Kidney (tissue), 13 donors: ENCODE measurements at regions not wholly inside any gene's neighbourhood (a gene's known extent, or its start where the extent isn't known, plus 50 kb on each side); places are given as distances from the start of the nearest gene placed in this dataset.

ENCODE experiments used
- DNase-seq, 5 donors: peaks; one replicate each; pipeline ENCODE4 v3.0.0-alpha.2; 2013 to 2020
- FAIRE-seq: peaks from 2 replicates; lab custom pipeline; 2012; peaks lifted over from hg19 to GRCh38; lab: Jason Lieb, UNC
- H3K27ac ChIP-seq, 2 donors: one replicate each; pipeline ENCODE4 v1.7.0; 2013; ENCODE audit warnings: low read depth in 2 of 2, low read length in 2 of 2, inconsistent platforms in 1 of 2
- H3K27me3 ChIP-seq: one replicate; pipeline ENCODE4 v1.7.1; 2013; ENCODE audit warnings: low read length, inconsistent platforms; ENCODE audit not compliant: control insufficient read depth, insufficient read depth
- H3K36me3 ChIP-seq, 3 donors: one replicate each; pipeline versions ENCODE4 v1.7.0 to v1.7.1; 2013; ENCODE audit warnings: low read length in 3 of 3, control low read depth in 1 of 3, inconsistent platforms in 1 of 3; ENCODE audit not compliant: insufficient read depth in 3 of 3, control insufficient read depth in 2 of 3
- H3K4me1 ChIP-seq, 3 donors: one replicate each; pipeline versions ENCODE4 v1.7.0 to v1.7.1; 2013; ENCODE audit warnings: low read length in 3 of 3, inconsistent platforms in 1 of 3, low read depth in 1 of 3; ENCODE audit not compliant: control insufficient read depth in 2 of 3, insufficient read depth in 2 of 3
- H3K4me3 ChIP-seq, 3 donors: one replicate each; pipeline versions ENCODE4 v1.7.0 to v1.8.1; 2013; ENCODE audit warnings: low read length in 3 of 3, control low read depth in 1 of 3, inconsistent platforms in 1 of 3
- H3K9ac ChIP-seq, 3 donors: one replicate each; pipeline versions ENCODE4 v1.7.0 to v1.7.1; 2013; ENCODE audit warnings: low read length in 3 of 3, control low read depth in 1 of 3, inconsistent platforms in 1 of 3
- H3K9me3 ChIP-seq, 3 donors: one replicate each; pipeline versions ENCODE4 v1.7.0 to v1.7.1; 2013; ENCODE audit warnings: low read length in 3 of 3, control low read depth in 1 of 3, inconsistent platforms in 1 of 3; ENCODE audit not compliant: control insufficient read depth in 2 of 3, insufficient read depth in 1 of 3
- CTCF ChIP-seq: IDR thresholded peaks from 3 replicates; pipeline ENCODE4 v1.5.1; 2012; ENCODE audit warnings: mild to moderate bottlenecking, moderate library complexity, borderline replicate concordance; ENCODE audit not compliant: insufficient read depth; ENCODE audit errors: extremely low read depth
- intact Hi-C: fragments of 100-400 bp; cut with DNase I; formaldehyde crosslinking; loops from one replicate; pipeline ENCODE4 v1.11.1; 2022
- donor health status: control.
- donor health status: control.
- donor health status: control.
- donor health status: control.
- donor health status: control.
- donor health status: DM: yes; HTN: yes; CAD: no.
- donor health status: Normal renal cell carcinoma (clear cell type).

GRCh38 chr10:131686781-131687420, 213.9 kb upstream of the PPP2R2D start:
- no peak for FAIRE-seq
- intact Hi-C loops = no loop called here
- Histone ChIP-seq H3K9ac (no peak overlapping the region), H3K9me3 (peaks cover 0 to 2% (median 0%) of the 10 kb centered on the region in 3 donors), H3K4me3 (no peak overlapping the region), H3K27ac (no peak overlapping the region), H3K36me3 (no peaks in the 10 kb centered on the region), H3K4me1 (no peaks in the 10 kb centered on the region), H3K27me3 (no peaks in the 10 kb centered on the region)
- TF ChIP-seq CTCF = no peak
- DNase-seq = peak in 1 of 5 donors; percentile 54

- intact Hi-C loops = no loop called here
- H3K9ac ChIP-seq = no peak overlapping the region
- H3K27ac ChIP-seq = no peak overlapping the region
- TF ChIP-seq CTCF = no peak
- H3K9me3 ChIP-seq = peaks cover 0 to 2% (median 0%) of the 10 kb centered on the region in 3 donors
- H3K4me1 ChIP-seq = no peaks in the 10 kb centered on the region
- no peak overlapping the region for H3K4me3 ChIP-seq
- H3K27me3 ChIP-seq = no peaks in the 10 kb centered on the region
- FAIRE-seq (no peak), DNase-seq (no peak)
- H3K36me3 ChIP-seq = no peaks in the 10 kb centered on the region
These were observed 212.5 kb upstream of the PPP2R2D start for GRCh38 chr10:131688304-131688703.

GRCh38 chr10:131689016-131689415, 211.8 kb upstream of the PPP2R2D start:
- intact Hi-C loops = no loop called here
- no peak overlapping the region for H3K27ac ChIP-seq
- peak in 1 of 5 donors; percentile 43 for DNase-seq
- H3K4me3 ChIP-seq = no peak overlapping the region
- no peak overlapping the region for H3K9ac ChIP-seq
- no peaks in the 10 kb centered on the region for H3K4me1 ChIP-seq
- H3K9me3 ChIP-seq = peaks cover 0 to 2% (median 0%) of the 10 kb centered on the region in 3 donors
- no peak for TF ChIP-seq CTCF
- H3K27me3 ChIP-seq = no peaks in the 10 kb centered on the region
- no peaks in the 10 kb centered on the region for H3K36me3 ChIP-seq
- FAIRE-seq = no peak

- no peak for TF ChIP-seq CTCF
- no peak for DNase-seq
- intact Hi-C loops = no loop called here
- no peak for FAIRE-seq
- Histone ChIP-seq H3K9ac (no peak overlapping the region), H3K36me3 (no peaks in the 10 kb centered on the region), H3K27ac (no peak overlapping the region), H3K27me3 (no peaks in the 10 kb centered on the region), H3K4me3 (no peak overlapping the region), H3K9me3 (peaks cover 0 to 2% (median 0%) of the 10 kb centered on the region in 3 donors), H3K4me1 (no peaks in the 10 kb centered on the region)
These were observed 211.3 kb upstream of the PPP2R2D start for GRCh38 chr10:131689486-131689885.
